ENCODE measurements at regions not wholly inside any gene's neighbourhood (a gene's known extent, or its start where the extent isn't known, plus 50 kb on each side); places are given as distances from the start of the nearest gene placed in this dataset.

- DNase-seq, result no peak
Measured at GRCh38 chr5:107257885-107258520, 412.7 kb downstream of the EFNA5 start.

- DNase-seq, result no peak
Measured at GRCh38 chr5:107254902-107255234, 415.9 kb downstream of the EFNA5 start.

- DNase-seq, result no peak
Measured at GRCh38 chr5:107254214-107254901, 416.4 kb downstream of the EFNA5 start.

GRCh38 chr5:107253246-107253645 lies 417.5 kb downstream of the EFNA5 start:
- no peak for DNase-seq

GRCh38 chr5:107251151-107251550 lies 419.6 kb downstream of the EFNA5 start:
- DNase-seq, result no peak

- DNase-seq, result peak in 1 of 2 donors; percentile 6
Measured at GRCh38 chr5:107248066-107248695, 422.6 kb downstream of the EFNA5 start.

- no peak for DNase-seq
Measured at GRCh38 chr5:107247427-107247826, 423.3 kb downstream of the EFNA5 start.

GRCh38 chr5:107243220-107243579 lies 427.5 kb downstream of the EFNA5 start:
- DNase-seq, result no peak

GRCh38 chr5:107242411-107243219 lies 428.1 kb downstream of the EFNA5 start:
- DNase-seq, result no peak

- DNase-seq, result no peak
Measured at GRCh38 chr5:107241841-107242240, 428.9 kb downstream of the EFNA5 start.

- no peak for DNase-seq
Measured at GRCh38 chr5:107235167-107235566, 435.6 kb downstream of the EFNA5 start.

GRCh38 chr5:107232788-107233187 lies 437.9 kb downstream of the EFNA5 start:
- no peak for DNase-seq

GRCh38 chr5:107232293-107232692 lies 438.4 kb downstream of the EFNA5 start:
- no peak for DNase-seq

GRCh38 chr5:107231191-107231590 lies 439.5 kb downstream of the EFNA5 start:
- no peak for DNase-seq

- DNase-seq, result no peak
Measured at GRCh38 chr5:107230367-107230766, 440.4 kb downstream of the EFNA5 start.

GRCh38 chr5:107228226-107228625 lies 442.5 kb downstream of the EFNA5 start:
- no peak for DNase-seq

- no peak for DNase-seq
Measured at GRCh38 chr5:107224272-107224671, 446.5 kb downstream of the EFNA5 start.

GRCh38 chr5:107223066-107223465 lies 447.7 kb downstream of the EFNA5 start:
- DNase-seq, result no peak

GRCh38 chr5:107219993-107220392 lies 450.7 kb downstream of the EFNA5 start:
- DNase-seq, result no peak

- no peak for DNase-seq
Measured at GRCh38 chr5:107218457-107219193, 452.1 kb downstream of the EFNA5 start.

GRCh38 chr5:107217721-107218130 lies 453.0 kb downstream of the EFNA5 start:
- peak; percentile 9 to 61 for DNase-seq

GRCh38 chr5:107216587-107216986 lies 454.1 kb downstream of the EFNA5 start:
- DNase-seq, result no peak

- DNase-seq, result no peak
Measured at GRCh38 chr5:107215611-107216010, 455.1 kb downstream of the EFNA5 start.

Measured in hippocampal formation (tissue), 2 donors.